Mucosa of descending colon (tissue), 3 donors: ENCODE measurements at regions not wholly inside any gene's neighbourhood (a gene's known extent, or its start where the extent isn't known, plus 50 kb on each side); places are given as distances from the start of the nearest gene placed in this dataset.
"Not testable (repeated sequence)": the region's sequence is repeated elsewhere in the genome, so short reads cannot be mapped to it uniquely, and the experiment has no call there.

ENCODE experiments used
- ATAC-seq: fragments of 200-7000 bp; cut with Tn5 transposase; one replicate; pipeline ENCODE4 v1.9.1; 2020; ENCODE audit warnings: mild to moderate bottlenecking, moderate library complexity
- DNase-seq, 3 donors: peaks; one replicate each; pipeline ENCODE4 v3.0.0-alpha.2; 2020
- H3K36me3 ChIP-seq: fragments of 200-600 bp; one replicate; pipeline ENCODE4 v1.8.0; 2021; ENCODE audit warnings: low read depth, mild to moderate bottlenecking
- H3K4me1 ChIP-seq: fragments of 200-600 bp; one replicate; pipeline ENCODE4 v1.8.0; 2021; ENCODE audit warnings: low read depth, mild to moderate bottlenecking
- H3K4me3 ChIP-seq: fragments of 200-600 bp; one replicate; pipeline ENCODE4 v1.8.0; 2021; ENCODE audit warnings: mild to moderate bottlenecking
- H3K9me3 ChIP-seq: fragments of 200-600 bp; one replicate; pipeline ENCODE4 v1.8.0; 2021; ENCODE audit warnings: mild to moderate bottlenecking
- CTCF ChIP-seq: fragments of 200-600 bp; IDR thresholded peaks from one replicate; pipeline ENCODE4 v1.8.0; 2022; ENCODE audit warnings: antibody characterized with exemption, mild to moderate bottlenecking
- intact Hi-C, 2 donors: fragments of 100-400 bp; cut with DNase I in 1 of 2; cut with micrococcal nuclease in 1 of 2; formaldehyde crosslinking; loops; one replicate each; pipeline versions ENCODE4 v1.11.0 to v1.11.1; 2022; cut with DNase I, micrococcal nuclease
- donor health status: DM: no; HTN: no; CAD: no; lungs with moderate emphysema.
- donor health status: DM: no; HTN: no; CAD: no.
- donor health status: DM: no; HTN: yes; CAD: no.

- Histone ChIP-seq H3K4me3 (no peak overlapping the region), H3K4me1 (no peaks in the 10 kb centered on the region), H3K9me3 (no peaks in the 10 kb centered on the region), H3K36me3 (no peaks in the 10 kb centered on the region)
- DNase-seq = no peak
- no peak for TF ChIP-seq CTCF
- intact Hi-C loops = no loop called here
- ATAC-seq = no peak
These were observed 100.4 kb upstream of the TCF21 start for GRCh38 chr6:133788556-133788955.

GRCh38 chr6:133789449-133789848 is 99.5 kb upstream of the TCF21 start:
- H3K9me3 ChIP-seq, H3K36me3 ChIP-seq, DNase-seq, H3K4me1 ChIP-seq, ATAC-seq, intact Hi-C loops, H3K4me3 ChIP-seq: not testable (repeated sequence)

GRCh38 chr6:133790756-133791155 is 98.2 kb upstream of the TCF21 start:
- intact Hi-C loops, H3K36me3 ChIP-seq, H3K4me3 ChIP-seq, ATAC-seq, DNase-seq, H3K4me1 ChIP-seq, H3K9me3 ChIP-seq: not testable (repeated sequence)

- H3K9me3 ChIP-seq, H3K4me1 ChIP-seq, H3K36me3 ChIP-seq, ATAC-seq, DNase-seq, H3K4me3 ChIP-seq, intact Hi-C loops: not testable (repeated sequence)
These were observed 93.9 kb upstream of the TCF21 start for GRCh38 chr6:133795051-133795450.

GRCh38 chr6:133796235-133796634 is 92.7 kb upstream of the TCF21 start:
- H3K36me3 ChIP-seq = no peaks in the 10 kb centered on the region
- H3K9me3 ChIP-seq = no peaks in the 10 kb centered on the region
- ATAC-seq (no peak), DNase-seq (no peak)
- intact Hi-C loops = no loop called here
- TF ChIP-seq CTCF = no peak
- H3K4me3 ChIP-seq = no peak overlapping the region
- no peaks in the 10 kb centered on the region for H3K4me1 ChIP-seq

GRCh38 chr6:133799043-133799442 is 89.9 kb upstream of the TCF21 start:
- no peak for ATAC-seq

GRCh38 chr6:133802861-133803260 is 86.1 kb upstream of the TCF21 start:
- Histone ChIP-seq H3K36me3 (no peaks in the 10 kb centered on the region), H3K9me3 (no peaks in the 10 kb centered on the region), H3K4me3 (no peak overlapping the region), H3K4me1 (no peaks in the 10 kb centered on the region)
- TF ChIP-seq CTCF = no peak
- DNase-seq (no peak), ATAC-seq (no peak)
- intact Hi-C loops = no loop called here

More at GRCh38 chr6:133799043-133799442, 89.9 kb upstream of the TCF21 start:
- no peaks in the 10 kb centered on the region for H3K4me1 ChIP-seq
- DNase-seq = no peak
- intact Hi-C loops = no loop called here
- no peaks in the 10 kb centered on the region for H3K36me3 ChIP-seq
- no peak for TF ChIP-seq CTCF
- H3K9me3 ChIP-seq = no peaks in the 10 kb centered on the region
- H3K4me3 ChIP-seq = no peak overlapping the region
